HK-2 (cell line): ENCODE measurements at regions not wholly inside any gene's neighbourhood (a gene's known extent, or its start where the extent isn't known, plus 50 kb on each side); places are given as distances from the start of the nearest gene placed in this dataset.
A peak's percentile ranks its signal among the peaks of the same experiment; 100 is the strongest.
"Not testable (repeated sequence)": the region's sequence is repeated elsewhere in the genome, so short reads cannot be mapped to it uniquely, and the experiment has no call there.

Source experiments
- DNase-seq: peaks from one replicate; pipeline ENCODE4 v3.0.0-alpha.2; 2018; ENCODE audit not compliant: unreplicated experiment

DNA sequence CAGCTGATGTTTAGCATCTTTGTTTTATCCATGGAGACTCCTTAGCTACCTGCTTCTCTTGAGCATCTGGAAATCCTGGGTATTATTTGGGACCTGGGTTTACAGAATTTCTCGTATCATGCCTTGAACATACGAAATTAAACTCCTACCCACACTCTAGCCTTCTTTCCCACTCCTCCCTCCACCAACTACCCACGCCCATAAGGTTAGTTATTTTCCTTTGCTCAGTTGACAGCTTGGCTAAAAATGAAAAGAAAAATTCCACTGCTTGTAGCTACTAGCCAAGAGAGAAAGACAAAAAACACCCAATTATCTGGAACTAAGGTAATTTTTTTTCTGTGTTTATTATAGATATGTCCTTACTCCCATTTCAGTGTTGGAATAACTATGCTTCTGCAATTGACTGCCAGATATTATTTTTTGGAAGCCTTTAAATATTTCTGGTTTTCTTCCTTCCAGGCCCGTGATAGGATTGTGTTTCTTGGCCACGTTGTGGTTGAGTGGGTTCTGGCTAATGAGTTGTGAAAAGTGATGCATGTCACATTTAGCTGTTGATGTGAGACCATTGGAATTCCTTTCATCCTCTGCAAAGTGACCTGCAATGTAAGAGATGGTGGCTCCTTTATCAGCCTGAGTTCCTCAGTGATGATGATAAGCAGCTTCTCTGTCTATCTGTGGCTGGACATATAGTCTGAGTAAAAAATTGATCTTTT, 308.1 kb downstream of the LRRC70 start:
- DNase-seq = peak; percentile 29

DNA sequence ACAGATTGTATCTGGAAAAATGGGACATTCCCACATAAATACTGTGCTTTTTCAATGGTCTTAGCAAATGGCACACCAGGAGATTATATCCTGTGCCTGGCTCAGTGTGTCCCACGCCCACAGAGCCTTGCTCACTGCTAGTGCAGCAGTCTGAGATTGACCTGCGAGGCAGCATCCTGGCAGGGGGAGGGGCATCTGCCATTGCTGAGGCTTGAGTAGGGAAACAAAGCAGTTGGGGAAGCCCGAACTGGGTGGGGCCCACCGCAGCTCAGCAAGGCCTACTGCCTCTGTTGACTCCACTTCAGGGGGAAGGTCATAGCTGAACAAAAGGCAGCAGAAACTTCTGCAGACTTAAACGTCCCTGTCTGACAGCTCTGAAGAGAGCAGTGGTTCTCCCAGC, 258.7 kb downstream of the LRRC70 start:
- not testable (repeated sequence) for DNase-seq

DNA sequence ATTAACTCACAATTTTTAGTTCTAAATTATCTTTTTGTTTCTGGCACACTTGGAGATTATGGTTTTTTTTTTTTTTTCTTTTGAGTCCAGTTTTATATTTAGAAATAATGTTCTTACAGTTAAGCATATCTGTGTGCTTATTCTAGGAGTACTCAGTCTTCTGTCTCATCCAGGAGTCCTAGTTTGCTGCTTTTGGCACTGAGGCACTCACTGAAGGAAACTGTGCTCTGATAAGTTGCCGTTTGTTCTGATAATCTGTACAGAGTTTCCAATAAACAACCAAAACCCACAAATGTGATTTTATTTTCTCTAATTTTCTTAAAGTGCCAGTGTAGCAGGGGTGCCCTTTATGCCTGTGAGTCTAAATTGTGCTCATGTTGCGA, 251.0 kb downstream of the LRRC70 start:
- no peak for DNase-seq

DNA sequence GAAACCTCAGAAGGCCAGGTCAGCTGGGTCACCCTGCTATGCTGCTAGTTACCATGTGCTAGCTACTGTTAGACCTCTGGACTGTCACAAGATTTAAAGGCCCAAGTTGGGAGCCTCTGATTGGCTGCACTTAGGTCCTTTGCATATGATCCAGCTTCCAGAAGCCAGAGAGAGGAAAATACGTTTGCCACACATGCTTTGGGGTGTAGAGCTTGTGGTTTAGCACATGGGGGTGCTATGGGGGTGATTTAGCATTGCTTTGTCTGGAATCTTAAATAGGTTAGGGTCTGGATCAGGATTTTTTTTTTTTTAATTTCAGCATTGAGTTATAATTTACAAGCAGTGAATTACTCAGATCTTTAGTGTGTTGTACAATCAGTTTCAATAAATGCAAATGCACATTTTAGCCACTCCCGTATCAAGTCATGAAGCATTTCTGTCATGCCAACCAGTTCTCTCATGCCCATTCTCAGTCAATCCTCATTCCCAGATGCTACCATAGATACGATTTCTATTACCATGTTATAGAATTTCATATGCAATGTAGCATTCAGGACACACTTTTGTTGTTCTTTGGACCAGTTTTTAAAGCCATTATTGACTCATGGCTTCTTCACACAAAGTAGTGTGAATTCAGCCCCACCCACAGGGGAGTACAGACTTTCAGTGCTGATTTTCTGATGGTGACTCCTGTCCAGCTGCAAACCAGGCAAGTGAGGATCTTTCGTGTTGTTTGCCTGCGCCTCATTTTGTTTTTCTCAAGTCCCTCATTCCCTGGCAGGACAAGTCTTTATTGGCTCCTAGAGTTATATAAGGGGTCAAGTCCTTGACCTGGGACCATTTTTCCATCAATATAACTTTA, 250.4 kb downstream of the LRRC70 start:
- no peak for DNase-seq

DNA sequence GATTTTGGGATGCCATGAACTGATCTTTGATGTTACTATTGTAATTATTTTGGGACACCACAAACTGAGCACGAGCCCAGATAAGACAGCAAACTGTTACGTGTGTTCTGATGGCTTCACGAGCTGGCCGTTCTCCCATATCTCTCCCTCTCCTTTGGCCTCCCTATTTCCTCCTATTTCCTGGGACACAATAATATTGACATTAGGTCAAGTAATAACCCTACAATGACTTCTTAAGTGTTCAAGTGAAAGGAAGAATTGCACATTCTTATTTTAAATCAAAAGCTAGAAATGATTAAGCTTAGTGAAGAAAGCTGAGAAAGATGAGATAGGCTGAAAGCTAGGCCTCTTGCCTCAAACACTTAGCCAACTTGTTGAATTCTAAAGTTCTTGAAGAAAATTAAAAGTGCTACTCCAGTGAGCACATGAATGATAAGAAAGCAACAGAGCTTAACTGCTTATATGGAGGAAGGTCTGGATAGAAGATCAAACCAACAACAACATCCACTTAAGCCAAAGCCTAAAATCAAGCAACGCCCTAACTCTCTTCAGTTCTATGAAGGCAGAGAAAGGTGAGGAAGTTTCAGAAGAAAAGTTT, 247.1 kb downstream of the LRRC70 start:
- DNase-seq = no peak

DNA sequence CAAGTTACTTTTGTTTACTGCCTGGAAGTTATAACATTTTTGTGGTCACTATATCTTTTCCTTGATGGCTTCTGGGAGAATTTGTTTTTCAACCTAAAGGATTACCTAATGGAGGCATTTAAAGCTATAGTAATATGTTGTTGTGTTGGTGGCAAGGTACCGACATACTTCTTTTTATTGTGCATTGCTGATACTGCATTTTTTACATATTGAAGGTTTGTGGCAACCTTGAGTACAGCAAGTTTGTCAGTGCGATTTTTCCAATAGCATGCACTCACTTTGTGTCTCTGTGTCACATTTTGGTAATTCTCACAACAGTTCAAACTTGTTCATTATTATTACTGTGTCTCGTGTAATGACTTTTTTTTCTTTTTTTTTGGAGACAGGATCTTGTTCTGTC, 246.3 kb downstream of the LRRC70 start:
- no peak for DNase-seq

DNA sequence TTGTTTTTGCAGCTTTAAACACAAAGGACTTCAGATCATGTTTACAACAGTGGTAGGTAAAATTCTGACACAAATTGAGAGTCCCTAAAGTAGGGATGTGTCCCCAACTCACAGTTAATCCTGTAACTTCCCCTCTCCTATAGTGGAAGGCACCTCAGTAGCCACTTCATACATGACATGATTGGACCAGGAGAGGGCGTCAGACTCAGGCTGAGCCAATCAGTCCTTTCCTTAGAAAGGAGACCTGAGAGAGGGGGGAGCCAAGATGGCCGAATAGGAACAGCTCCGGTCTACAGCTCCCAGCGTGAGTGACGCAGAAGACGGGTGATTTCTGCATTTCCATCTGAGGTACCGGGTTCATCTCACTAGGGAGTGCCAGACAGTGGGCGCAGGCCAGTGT, 238.4 kb downstream of the LRRC70 start:
- DNase-seq = not testable (repeated sequence)

DNA sequence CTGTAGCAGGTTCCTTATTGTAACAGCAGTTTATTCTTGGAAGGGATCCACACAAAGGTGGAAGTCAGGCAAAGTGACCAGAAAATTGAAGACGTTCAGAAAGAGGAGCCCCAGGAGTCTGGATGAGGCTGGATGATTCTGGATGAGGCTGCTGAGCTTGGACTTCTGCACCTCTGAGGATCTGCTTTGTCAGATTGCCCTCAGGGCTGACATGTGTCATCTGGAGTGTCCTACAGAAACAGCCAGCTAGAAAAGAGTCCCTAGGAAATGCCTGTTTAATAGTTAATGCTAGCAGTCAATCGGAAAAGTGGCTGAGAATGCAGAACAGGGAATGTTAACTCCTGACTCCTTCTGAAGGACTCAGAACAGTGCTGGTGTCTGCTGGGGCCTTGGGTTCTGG, 236.4 kb downstream of the LRRC70 start:
- no peak for DNase-seq

DNA sequence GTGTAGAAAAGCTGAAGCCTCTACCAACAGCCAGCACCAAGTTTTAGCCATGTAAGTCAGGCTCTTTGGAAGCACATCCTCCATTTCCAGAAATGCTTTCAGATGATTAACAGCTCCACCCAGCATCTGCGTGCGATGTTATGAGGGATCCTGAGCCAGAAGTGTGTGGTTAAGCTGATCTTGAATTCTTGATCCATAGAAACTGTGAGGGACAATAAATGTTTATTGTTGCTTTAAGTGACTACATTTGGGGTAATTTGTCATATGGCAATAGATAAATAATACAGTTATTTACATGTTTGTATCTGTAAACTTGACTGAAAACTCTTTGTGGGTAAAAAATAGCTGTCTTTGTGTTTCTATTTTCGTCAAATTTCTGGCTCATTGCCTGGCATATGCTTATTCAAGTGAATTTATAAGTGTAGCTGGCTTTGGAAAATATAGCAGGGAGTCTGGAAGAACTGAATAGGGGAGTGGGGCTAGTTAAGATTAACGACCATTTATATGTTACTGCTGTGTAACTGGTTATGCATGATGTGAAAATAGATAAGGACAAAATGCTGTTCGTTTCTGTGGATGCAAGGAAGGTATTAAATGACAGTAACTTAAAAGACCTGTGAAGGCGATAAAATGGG, 234.1 kb downstream of the LRRC70 start:
- DNase-seq = no peak

DNA sequence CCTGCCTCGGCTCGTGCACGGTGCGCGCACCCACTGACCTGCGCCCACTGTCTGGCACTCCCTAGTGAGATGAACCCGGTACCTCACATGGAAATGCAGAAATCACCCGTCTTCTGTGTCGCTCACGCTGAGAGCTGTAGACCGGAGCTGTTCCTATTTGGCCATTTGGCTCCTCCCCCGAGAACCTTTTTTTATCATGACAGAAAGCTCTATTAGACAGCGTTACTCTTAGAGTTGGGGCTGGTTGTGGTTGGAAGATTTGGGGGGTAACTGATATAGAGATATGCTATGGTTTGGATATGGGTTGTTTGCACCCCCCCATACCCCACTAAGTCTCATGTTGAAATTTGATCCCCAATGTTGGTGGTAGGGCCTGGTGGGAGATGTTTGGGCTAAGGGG, 226.2 kb downstream of the LRRC70 start:
- DNase-seq = not testable (repeated sequence)

DNA sequence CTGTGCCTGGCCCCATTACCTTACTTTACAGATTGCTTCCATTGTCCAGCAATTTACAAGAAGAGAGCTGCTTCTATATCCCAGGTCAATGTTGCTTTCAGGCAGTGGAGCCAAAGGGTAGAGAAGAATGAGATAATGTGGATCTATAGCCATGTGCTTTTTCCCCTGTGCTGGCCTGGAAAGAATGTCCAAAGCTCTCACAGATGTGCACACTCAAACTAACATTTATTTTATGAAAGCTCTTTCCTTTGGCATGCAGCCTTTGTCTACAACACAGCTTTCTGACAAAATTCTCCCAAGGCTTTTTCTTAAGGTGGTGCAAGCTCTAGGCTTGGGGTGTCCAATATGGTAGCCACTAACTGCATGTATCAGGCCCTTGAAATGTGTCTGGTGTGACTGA, 217.3 kb downstream of the LRRC70 start:
- DNase-seq = no peak

DNA sequence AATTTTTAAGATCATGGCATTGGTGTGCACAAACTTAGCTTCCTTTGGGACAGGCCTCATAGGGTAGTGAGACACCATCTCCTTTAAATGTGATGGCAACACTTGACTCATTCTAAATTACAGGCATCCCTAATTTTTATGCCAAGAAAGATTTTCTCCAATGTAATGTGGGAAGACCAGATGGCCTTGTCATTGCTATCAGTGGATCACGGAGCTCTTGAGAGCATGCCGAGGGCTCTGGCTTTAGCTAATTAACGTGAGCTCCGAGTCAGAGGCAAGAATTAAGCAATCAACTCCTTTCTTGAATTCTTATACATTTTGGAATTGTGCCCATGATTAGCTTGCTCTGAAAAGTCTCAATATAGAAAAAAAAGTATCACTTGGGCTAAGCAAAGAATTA, 215.8 kb downstream of the LRRC70 start:
- no peak for DNase-seq

DNA sequence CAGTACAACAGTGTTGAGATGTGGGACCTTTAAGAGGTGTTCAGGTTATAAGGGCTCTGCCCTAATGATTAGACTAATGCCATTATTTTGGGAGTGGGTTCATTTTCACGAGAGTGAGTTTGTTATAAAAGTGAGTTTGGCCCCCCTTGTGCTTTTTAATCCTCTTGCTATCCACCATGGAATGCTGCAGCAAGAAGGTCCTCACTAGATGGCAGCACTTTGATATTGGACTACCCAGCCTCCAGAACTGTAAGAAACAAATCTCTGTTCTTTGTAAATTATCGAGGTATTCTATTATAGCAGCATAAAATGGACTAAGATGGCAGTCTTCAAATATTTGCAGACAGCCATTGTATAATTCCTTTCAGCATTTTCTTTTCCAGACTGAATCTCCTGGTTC, 212.4 kb downstream of the LRRC70 start:
- DNase-seq = no peak

DNA sequence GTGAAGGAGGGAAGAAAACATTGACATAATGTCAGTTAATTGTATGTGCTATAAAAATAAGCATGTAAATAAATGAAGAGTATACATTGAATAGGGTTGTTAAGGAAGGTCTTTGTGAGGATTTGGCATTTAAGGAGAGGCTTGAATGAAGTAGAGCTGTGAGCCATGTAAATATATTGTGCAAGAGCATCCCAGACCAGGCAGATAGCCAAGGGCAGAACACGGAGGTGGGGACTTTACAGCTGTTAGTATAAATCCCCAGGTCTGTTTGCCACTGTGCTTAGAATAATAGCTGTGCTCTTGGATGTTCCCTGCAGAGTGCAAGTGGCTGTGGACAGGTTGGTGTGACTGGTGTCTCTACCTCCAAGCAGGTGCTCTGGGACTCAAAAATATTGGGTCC, 211.7 kb downstream of the LRRC70 start:
- DNase-seq = no peak

DNA sequence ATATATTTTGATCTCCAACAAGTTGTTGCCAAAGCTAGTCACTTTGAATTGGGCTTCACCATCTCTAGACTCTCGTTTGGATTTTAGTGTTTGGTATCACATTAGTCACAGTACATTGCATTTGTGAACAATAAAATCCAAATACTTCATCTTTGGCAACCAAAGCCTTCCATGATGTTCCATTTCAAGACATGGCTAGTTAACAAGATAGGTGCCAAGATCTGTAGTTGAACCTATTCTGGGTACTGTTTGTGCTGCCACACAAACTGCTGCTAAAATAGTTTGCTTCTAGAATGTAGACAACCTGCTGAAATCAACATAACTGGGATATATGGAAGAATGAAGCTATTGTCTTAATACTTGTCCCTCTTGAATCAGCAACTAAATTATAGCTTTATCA, 207.5 kb downstream of the LRRC70 start:
- no peak for DNase-seq

DNA sequence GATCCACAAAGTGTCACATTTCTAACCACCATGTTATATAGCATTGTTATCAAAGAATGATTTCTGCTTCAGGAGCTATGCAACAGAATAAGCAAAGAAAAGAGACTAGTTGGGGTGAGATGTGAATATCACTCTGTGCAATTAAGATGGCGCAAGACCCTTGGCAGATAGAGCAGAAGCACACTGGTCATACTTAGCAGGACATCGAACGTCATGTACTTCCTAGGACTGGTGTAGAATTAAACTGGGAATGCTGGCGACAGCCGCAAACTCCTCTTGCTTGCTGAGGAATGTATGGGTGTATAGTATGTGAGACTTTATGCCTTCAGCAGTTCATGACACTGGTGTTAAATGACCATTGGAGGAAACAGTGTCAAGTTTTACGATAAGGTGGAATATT, 207.0 kb downstream of the LRRC70 start:
- DNase-seq = no peak

DNA sequence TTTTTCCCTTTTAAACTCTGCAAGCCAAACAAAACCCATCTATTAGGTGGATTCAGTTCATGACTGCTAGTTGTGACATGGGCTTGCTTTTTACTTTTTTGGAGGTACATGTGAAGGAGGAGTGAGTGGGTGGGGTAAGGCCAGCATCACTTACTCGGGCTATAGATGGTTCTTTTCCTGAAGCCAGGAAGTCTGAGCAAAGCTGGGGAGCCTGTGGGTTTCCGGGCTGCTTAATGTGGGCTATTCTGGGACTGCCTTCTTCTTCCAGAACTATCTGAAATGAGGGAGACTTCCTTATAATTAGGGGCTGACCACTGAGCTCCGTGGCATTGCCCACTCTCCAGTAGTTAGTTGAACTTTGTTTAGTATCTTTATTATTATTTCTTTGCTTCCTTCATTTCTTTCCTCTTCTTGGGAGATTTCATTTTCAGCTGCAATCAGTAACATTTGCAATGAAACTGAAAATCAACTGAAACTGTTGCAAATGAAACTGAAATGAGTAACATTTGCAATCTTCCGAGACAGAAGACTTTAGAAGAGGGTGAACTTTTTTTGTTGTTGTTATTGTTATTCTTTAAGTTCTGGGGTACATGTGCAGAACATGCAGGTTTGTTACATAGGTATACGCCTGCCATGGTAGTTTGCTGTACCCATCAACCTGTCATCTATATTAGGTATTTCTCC, 204.9 kb downstream of the LRRC70 start:
- DNase-seq = no peak

DNA sequence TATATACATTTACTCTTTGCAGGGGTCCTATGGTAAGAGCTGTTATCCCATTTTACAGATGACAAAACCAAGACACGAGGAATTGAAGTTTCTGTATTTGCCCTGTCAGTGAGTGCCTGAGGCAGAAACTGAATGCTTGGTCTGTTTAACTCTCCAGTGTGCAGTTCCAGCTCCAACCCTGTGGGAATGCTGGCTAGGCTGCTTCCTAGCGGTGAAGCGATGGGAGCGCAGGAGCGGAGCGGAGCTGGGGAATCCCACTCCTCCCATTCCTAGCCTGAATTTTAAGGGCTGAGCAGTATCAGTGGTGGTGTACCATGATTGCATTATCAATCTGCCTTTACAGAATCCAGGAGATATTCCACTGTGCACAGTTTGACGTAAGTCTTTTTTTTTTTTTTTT, 202.3 kb downstream of the LRRC70 start:
- no peak for DNase-seq

DNA sequence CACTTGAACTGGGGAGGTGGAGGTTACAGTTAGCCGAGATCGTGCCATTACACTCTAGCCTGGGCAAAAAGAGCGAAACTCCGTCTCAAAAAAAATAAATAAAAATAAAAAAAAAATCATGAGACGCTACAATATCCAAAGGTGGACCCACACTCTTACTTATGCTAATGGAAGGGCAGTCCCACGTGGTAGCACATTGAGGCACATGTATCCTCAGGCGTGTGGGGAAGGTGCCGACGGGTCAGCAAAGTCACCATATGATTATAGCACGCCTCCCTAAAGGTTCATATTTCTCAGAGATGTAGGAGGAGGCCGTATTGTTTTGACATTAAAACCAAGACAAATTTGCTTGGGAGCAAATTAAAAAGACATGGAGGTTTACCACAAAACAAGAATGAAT, 201.6 kb downstream of the LRRC70 start:
- DNase-seq = no peak

DNA sequence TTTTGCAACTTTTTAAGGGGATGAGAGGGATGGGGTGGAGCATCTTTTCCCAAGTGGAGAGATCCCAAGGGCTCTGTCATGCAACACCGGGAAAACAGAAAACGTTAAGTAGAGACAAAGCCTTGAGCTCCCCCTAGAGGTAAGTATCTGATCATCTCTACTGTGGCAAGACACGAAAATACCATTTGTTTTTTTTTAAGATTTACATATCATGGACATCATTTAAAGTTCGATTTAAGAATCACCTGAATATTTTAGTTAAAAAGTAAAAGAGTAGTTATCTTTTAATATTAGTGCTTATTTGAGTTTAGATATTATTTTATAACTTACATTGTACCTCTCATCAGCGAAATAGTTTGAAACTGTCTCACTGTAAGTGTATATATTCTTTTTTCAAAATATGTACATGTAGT, 200.4 kb downstream of the LRRC70 start:
- DNase-seq = peak; percentile 4

DNA sequence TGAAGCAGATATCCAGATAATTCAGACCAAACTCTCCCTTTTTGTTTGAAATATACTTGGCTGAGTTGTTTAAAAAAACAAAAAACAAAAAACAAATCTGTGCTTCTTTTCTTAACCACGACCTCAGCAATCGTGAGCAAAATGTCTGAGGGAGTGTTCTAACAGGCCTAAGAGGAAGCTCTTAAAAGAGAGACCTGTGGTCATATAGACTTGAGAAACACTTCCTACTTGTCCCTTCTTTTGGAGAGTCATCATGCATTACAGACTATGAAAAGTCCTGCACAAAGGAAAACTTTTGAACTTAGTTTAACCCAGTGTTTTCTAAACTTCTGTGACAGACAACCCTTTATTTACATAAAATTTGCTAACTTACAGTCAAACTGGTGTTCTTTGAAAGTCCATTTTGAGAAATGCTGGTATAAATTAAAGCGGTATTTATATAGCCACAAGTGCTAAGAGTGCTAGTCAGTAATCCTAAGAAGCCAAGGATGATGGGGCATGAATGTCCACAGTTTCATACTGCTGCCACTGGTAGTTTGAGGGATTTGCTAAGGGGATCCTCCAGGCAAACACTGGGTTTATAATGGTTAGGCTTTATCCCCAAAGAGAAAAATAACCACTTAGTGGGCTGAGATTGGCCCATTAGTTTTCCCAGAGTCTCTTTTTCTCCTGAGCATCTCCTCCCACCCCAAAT, 199.8 kb downstream of the LRRC70 start:
- DNase-seq = peak; percentile 0
